Progenitor cell of endocrine pancreas (in vitro differentiated cells): ENCODE measurements at regions not wholly inside any gene's neighbourhood (a gene's known extent, or its start where the extent isn't known, plus 50 kb on each side); places are given as distances from the start of the nearest gene placed in this dataset.

Source experiments
- DNase-seq: peaks from one replicate; pipeline ENCODE4 v3.0.0; 2021; ENCODE audit warnings: low spot score; ENCODE audit not compliant: unreplicated experiment
- H3K27ac Mint-ChIP-seq: 2 replicates; pipeline ENCODE4 v1.8.0; 2021; ENCODE audit warnings: mild to moderate bottlenecking, moderate library complexity, mixed read lengths
- H3K27me3 Mint-ChIP-seq: 2 replicates; pipeline ENCODE4 v1.8.0; 2021; ENCODE audit warnings: mixed read lengths
- H3K36me3 Mint-ChIP-seq: 2 replicates; pipeline ENCODE4 v1.8.0; 2022; ENCODE audit warnings: mixed read lengths; ENCODE audit not compliant: insufficient read depth
- H3K4me1 Mint-ChIP-seq: 2 replicates; pipeline ENCODE4 v1.8.0; 2021; ENCODE audit warnings: low read depth, mixed read lengths
- H3K4me3 Mint-ChIP-seq: 2 replicates; pipeline ENCODE4 v1.8.0; 2021; ENCODE audit warnings: low read depth, mild to moderate bottlenecking, moderate library complexity, mixed read lengths
- H3K9me3 Mint-ChIP-seq: 2 replicates; pipeline ENCODE4 v1.8.0; 2021; ENCODE audit warnings: low read depth, mixed read lengths
- TF ChIP-seq, protein P1 (sequence below): fragments of 200-600 bp; sonication (generic); IDR thresholded peaks from one replicate; pipeline ENCODE4 v1.5.0; 2021; ENCODE audit warnings: antibody characterized with exemption, mild to moderate bottlenecking; ENCODE audit not compliant: unreplicated experiment

DNA sequence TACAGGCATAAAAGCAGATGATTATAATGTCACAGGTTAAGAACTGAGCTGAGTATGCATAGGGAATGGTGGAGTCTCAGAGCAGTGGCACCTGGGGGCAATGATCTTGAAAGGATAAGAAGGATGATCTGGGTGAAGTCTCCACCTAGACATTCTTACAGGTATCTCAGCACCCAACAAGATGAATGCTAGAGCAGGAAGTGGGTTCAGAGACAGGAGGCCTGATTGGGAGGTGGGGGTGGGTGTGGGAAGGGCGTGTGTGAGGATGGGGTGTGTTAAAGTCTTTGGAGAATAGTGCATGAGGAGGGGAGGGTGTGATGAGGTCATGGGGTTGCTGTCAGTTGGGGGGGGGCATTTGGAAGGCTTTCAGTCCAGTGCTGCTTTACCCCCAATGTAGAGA, 78.8 kb upstream of the UPP2 start:
- no peaks in the 10 kb centered on the region for H3K9me3 Mint-ChIP-seq
- H3K27ac Mint-ChIP-seq = no peak overlapping the region
- TF ChIP-seq, protein P1, sequence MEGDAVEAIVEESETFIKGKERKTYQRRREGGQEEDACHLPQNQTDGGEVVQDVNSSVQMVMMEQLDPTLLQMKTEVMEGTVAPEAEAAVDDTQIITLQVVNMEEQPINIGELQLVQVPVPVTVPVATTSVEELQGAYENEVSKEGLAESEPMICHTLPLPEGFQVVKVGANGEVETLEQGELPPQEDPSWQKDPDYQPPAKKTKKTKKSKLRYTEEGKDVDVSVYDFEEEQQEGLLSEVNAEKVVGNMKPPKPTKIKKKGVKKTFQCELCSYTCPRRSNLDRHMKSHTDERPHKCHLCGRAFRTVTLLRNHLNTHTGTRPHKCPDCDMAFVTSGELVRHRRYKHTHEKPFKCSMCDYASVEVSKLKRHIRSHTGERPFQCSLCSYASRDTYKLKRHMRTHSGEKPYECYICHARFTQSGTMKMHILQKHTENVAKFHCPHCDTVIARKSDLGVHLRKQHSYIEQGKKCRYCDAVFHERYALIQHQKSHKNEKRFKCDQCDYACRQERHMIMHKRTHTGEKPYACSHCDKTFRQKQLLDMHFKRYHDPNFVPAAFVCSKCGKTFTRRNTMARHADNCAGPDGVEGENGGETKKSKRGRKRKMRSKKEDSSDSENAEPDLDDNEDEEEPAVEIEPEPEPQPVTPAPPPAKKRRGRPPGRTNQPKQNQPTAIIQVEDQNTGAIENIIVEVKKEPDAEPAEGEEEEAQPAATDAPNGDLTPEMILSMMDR = no peak
- no peak for DNase-seq
- H3K4me1 Mint-ChIP-seq = no peaks in the 10 kb centered on the region
- H3K36me3 Mint-ChIP-seq = no peaks in the 10 kb centered on the region
- no peak overlapping the region for H3K4me3 Mint-ChIP-seq
- no peaks in the 10 kb centered on the region for H3K27me3 Mint-ChIP-seq

DNA sequence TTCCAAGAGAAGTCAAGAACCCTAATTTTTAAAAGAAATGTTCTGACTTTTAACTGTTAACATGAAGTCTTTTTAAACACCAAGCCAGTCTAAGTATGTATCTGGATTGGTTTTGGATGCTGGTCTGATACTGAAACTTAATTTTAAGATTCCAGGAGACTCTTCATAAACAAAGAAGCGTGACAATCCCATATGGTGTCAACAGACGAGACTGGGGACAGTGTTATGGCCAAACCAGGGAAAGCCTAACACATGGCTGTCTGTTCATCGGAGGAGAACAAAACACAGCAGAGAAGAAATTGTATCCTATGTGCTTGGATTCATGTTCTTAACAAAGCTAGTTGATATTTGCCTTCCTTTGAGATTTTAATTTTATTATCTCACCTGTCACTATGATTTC, 80.5 kb upstream of the UPP2 start:
- no peaks in the 10 kb centered on the region for H3K4me1 Mint-ChIP-seq
- H3K4me3 Mint-ChIP-seq = no peak overlapping the region
- no peaks in the 10 kb centered on the region for H3K27me3 Mint-ChIP-seq
- H3K36me3 Mint-ChIP-seq = no peaks in the 10 kb centered on the region
- no peak for DNase-seq
- H3K9me3 Mint-ChIP-seq = no peaks in the 10 kb centered on the region
- no peak overlapping the region for H3K27ac Mint-ChIP-seq
- TF ChIP-seq, protein P1 = no peak

DNA sequence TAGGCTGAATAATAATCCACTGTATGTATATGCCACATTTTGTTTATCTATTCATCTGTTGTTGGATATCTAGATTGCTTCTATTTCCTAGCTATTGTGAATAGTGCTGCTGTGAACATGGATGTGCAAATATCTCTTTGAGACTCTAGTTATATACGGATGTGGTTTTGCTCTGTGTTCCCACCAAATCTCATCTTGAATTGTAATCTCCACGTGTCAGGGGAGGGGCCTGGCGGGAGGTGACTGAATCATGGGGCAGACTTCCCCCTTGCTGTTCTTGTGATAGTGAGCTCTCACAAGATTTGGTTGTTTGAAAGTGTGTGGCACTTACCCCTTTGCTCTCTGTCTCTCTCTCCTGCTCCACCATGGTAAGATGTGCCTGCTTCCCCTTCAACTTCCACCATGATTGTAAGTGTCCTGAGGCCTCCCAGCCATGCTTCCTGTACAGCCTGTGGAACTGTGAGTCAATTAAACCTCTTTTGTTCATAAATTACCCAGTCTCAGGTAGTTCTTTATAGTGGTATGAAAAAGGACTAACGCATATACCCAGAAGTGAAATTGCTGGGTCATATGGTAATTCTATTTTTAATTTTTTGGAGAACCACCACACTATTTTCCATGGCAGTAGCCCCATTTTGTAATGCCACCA, 86.1 kb upstream of the UPP2 start:
- no peak for DNase-seq
- Mint-ChIP-seq H3K36me3 (no peaks in the 10 kb centered on the region), H3K9me3 (no peaks in the 10 kb centered on the region), H3K27me3 (no peaks in the 10 kb centered on the region), H3K4me1 (no peaks in the 10 kb centered on the region), H3K4me3 (no peak overlapping the region), H3K27ac (no peak overlapping the region)
- TF ChIP-seq, protein P1 = no peak

DNA sequence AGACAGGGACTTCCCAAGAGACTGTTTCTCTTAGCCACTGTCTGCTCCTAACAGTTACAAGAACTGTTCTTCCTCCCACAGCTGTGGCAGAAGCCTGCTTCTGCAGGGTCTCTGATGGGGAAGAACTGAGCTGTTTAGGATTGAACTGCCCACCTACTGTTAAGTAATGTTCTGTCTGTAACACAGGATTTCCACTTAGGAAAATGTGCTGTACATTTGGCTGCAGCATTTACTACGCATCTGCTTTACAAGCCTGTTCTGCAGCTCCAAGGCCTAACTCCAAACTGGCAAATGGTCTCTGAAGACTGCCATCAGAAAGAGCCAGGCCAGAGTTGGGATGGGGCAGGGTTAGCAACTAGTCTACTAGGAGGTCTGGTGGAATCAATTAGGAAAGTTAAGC, 87.8 kb upstream of the UPP2 start:
- H3K9me3 Mint-ChIP-seq = no peaks in the 10 kb centered on the region
- H3K4me3 Mint-ChIP-seq = no peak overlapping the region
- H3K27ac Mint-ChIP-seq = no peak overlapping the region
- H3K36me3 Mint-ChIP-seq = no peaks in the 10 kb centered on the region
- TF ChIP-seq, protein P1 = no peak
- peaks cover 3% of the 10 kb centered on the region for H3K27me3 Mint-ChIP-seq
- H3K4me1 Mint-ChIP-seq = no peaks in the 10 kb centered on the region
- no peak for DNase-seq

DNA sequence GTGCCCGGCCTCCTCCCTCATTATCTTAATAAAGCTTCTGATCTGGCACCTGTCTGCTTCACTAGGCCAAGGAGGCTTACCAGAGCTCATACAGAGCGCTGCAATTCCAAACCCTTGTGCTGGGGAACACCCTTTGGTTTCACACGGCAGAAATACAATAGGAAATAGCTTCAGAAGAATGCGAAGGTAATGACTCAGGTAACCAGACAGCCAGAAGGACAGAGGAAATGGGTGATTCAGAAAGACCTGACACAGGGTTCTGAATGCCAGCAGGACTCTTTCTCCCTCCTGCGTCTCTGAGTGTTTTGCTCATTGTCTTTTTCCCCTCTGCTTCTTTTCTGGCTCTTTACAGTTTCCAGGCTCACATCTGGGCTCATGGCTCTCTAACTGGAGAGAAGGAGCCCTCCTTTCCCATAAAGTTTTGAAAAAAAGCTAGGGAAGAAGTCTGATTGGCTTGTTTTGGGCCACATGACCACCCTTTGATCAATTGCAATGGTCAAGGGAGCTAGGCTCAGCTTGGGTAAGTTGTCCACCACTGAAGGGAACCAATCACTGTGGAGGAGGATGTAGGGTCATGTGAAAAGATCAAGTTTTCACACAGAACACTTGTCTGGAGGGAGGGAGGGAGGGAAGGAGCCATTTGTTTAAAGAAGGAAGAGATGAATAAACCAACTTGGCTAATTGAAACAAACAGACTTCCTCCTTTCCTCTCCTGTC, 90.5 kb upstream of the UPP2 start:
- no peak overlapping the region for H3K4me3 Mint-ChIP-seq
- H3K4me1 Mint-ChIP-seq = peaks cover 10% of the 10 kb centered on the region
- no peaks in the 10 kb centered on the region for H3K9me3 Mint-ChIP-seq
- H3K36me3 Mint-ChIP-seq = no peaks in the 10 kb centered on the region
- DNase-seq = no peak
- H3K27me3 Mint-ChIP-seq = peaks cover 3% of the 10 kb centered on the region
- no peak overlapping the region for H3K27ac Mint-ChIP-seq
- TF ChIP-seq, protein P1 = no peak
